ENCODE measurements at regions not wholly inside any gene's neighbourhood (a gene's known extent, or its start where the extent isn't known, plus 50 kb on each side); places are given as distances from the start of the nearest gene placed in this dataset.

- Histone ChIP-seq H3K4me1 (ENCODE audit: insufficient read depth, low read length) (no peaks in the 10 kb centered on the region), H3K4me2 (ENCODE audit: insufficient read depth, low read length) (no peak overlapping the region), H3K4me3 (ENCODE audit: low read depth in 1 of 2, low read length in 2 of 2) (no peak overlapping the region), H3K9me3 (ENCODE audit: insufficient read depth, low read length, severe bottlenecking) (no peaks in the 10 kb centered on the region), H3K9ac (ENCODE audit: low read depth, low read length) (no peak overlapping the region), H3K27ac (ENCODE audit: low read length) (no peak overlapping the region), H3K79me2 (ENCODE audit: insufficient read depth, low read length) (no peaks in the 10 kb centered on the region), H4K20me1 (ENCODE audit: insufficient read depth, low read length) (no peaks in the 10 kb centered on the region), H3K36me3 (ENCODE audit: insufficient read depth, low read length) (no peaks in the 10 kb centered on the region), H3K27me3 (ENCODE audit: insufficient read depth, low read length, poor library complexity) (no peaks in the 10 kb centered on the region), H2AFZ (ENCODE audit: low read depth, low read length) (no peak overlapping the region)
- TF ChIP-seq EZH2 (IDR thresholded peaks at IDR 0.05; ENCODE audit: borderline replicate concordance, low read depth, low read length, severe bottlenecking): no peak
- TF ChIP-seq, protein P1, sequence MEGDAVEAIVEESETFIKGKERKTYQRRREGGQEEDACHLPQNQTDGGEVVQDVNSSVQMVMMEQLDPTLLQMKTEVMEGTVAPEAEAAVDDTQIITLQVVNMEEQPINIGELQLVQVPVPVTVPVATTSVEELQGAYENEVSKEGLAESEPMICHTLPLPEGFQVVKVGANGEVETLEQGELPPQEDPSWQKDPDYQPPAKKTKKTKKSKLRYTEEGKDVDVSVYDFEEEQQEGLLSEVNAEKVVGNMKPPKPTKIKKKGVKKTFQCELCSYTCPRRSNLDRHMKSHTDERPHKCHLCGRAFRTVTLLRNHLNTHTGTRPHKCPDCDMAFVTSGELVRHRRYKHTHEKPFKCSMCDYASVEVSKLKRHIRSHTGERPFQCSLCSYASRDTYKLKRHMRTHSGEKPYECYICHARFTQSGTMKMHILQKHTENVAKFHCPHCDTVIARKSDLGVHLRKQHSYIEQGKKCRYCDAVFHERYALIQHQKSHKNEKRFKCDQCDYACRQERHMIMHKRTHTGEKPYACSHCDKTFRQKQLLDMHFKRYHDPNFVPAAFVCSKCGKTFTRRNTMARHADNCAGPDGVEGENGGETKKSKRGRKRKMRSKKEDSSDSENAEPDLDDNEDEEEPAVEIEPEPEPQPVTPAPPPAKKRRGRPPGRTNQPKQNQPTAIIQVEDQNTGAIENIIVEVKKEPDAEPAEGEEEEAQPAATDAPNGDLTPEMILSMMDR (IDR thresholded peaks at IDR 0.05; ENCODE audit: borderline replicate concordance, extremely low read depth, low read length, poor library complexity, severe bottlenecking): no peak
- ATAC-seq (ENCODE audit: insufficient read depth, low read depth) (no peak), DNase-seq (no peak)
Observed at GRCh38 chr2:107428781-107429180, 397.9 kb upstream of the RGPD4 start.

DNA sequence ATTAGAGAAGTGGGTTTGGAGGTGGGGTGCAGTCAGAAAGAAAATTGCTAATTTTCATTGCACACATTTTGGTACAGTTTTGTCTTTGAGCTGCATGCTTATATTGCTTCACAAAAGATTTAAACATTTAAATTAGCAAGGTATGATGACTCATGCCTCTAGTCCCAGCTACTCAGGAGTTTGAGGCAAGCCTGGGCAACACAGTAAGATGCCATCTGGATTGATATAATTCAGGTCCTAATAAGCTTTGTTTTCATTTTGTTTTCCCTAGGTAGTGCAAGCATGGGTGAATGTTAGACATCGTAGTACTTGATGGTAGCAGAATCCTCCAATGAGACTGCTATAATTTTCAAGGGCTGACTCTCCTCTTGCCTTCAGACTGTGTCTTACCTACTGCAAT is 396.7 kb upstream of the RGPD4 start:
- no peaks in the 10 kb centered on the region for H3K79me2 ChIP-seq (ENCODE audit: insufficient read depth, low read length)
- no peaks in the 10 kb centered on the region for H3K36me3 ChIP-seq (ENCODE audit: insufficient read depth, low read length)
- DNase-seq (no peak), ATAC-seq (ENCODE audit: insufficient read depth, low read depth) (no peak)
- no peaks in the 10 kb centered on the region for H3K9me3 ChIP-seq (ENCODE audit: insufficient read depth, low read length, severe bottlenecking)
- TF ChIP-seq, protein P1 (IDR thresholded peaks at IDR 0.05; ENCODE audit: borderline replicate concordance, extremely low read depth, low read length, poor library complexity, severe bottlenecking): no peak
- TF ChIP-seq EZH2 (IDR thresholded peaks at IDR 0.05; ENCODE audit: borderline replicate concordance, low read depth, low read length, severe bottlenecking): no peak
- no peak overlapping the region for H3K4me2 ChIP-seq (ENCODE audit: insufficient read depth, low read length)
- no peak overlapping the region for H3K9ac ChIP-seq (ENCODE audit: low read depth, low read length)
- no peaks in the 10 kb centered on the region for H4K20me1 ChIP-seq (ENCODE audit: insufficient read depth, low read length)
- H3K27me3 ChIP-seq (ENCODE audit: insufficient read depth, low read length, poor library complexity): no peaks in the 10 kb centered on the region
- H3K4me1 ChIP-seq (ENCODE audit: insufficient read depth, low read length): no peaks in the 10 kb centered on the region
- no peak overlapping the region for H3K4me3 ChIP-seq (ENCODE audit: low read depth in 1 of 2, low read length in 2 of 2)
- no peak overlapping the region for H2AFZ ChIP-seq (ENCODE audit: low read depth, low read length)
- H3K27ac ChIP-seq (ENCODE audit: low read length): no peak overlapping the region

- no peak for TF ChIP-seq EZH2 (IDR thresholded peaks at IDR 0.05; ENCODE audit: borderline replicate concordance, low read depth, low read length, severe bottlenecking)
- TF ChIP-seq, protein P1 (IDR thresholded peaks at IDR 0.05; ENCODE audit: borderline replicate concordance, extremely low read depth, low read length, poor library complexity, severe bottlenecking): no peak
- Histone ChIP-seq H3K36me3 (ENCODE audit: insufficient read depth, low read length) (no peaks in the 10 kb centered on the region), H4K20me1 (ENCODE audit: insufficient read depth, low read length) (no peaks in the 10 kb centered on the region), H3K9ac (ENCODE audit: low read depth, low read length) (no peak overlapping the region), H3K4me2 (ENCODE audit: insufficient read depth, low read length) (no peak overlapping the region), H3K27me3 (ENCODE audit: insufficient read depth, low read length, poor library complexity) (no peaks in the 10 kb centered on the region), H3K4me1 (ENCODE audit: insufficient read depth, low read length) (no peaks in the 10 kb centered on the region), H2AFZ (ENCODE audit: low read depth, low read length) (no peak overlapping the region), H3K9me3 (ENCODE audit: insufficient read depth, low read length, severe bottlenecking) (no peaks in the 10 kb centered on the region), H3K27ac (ENCODE audit: low read length) (no peak overlapping the region), H3K4me3 (ENCODE audit: low read depth in 1 of 2, low read length in 2 of 2) (no peak overlapping the region), H3K79me2 (ENCODE audit: insufficient read depth, low read length) (no peaks in the 10 kb centered on the region)
- DNase-seq (no peak), ATAC-seq (ENCODE audit: insufficient read depth, low read depth) (no peak)
Observed at GRCh38 chr2:107430596-107431266, 396.0 kb upstream of the RGPD4 start.
